Stimulated activated CD8-positive, alpha-beta memory T cell treated with anti-CD3 and anti-CD28 coated beads, Interleukin-4, amount 100 ng/mL, for 1 hour (primary cell): ENCODE measurements at regions not wholly inside any gene's neighbourhood (a gene's known extent, or its start where the extent isn't known, plus 50 kb on each side); places are given as distances from the start of the nearest gene placed in this dataset.
A peak's percentile ranks its signal among the peaks of the same experiment; 100 is the strongest.

Experiments used
- DNase-seq, 2 donors: peaks; one replicate each; pipeline ENCODE4 v3.0.0-alpha.2; 2020; ENCODE audit warnings: low read depth in 2 of 2, low spot score in 1 of 2

DNA sequence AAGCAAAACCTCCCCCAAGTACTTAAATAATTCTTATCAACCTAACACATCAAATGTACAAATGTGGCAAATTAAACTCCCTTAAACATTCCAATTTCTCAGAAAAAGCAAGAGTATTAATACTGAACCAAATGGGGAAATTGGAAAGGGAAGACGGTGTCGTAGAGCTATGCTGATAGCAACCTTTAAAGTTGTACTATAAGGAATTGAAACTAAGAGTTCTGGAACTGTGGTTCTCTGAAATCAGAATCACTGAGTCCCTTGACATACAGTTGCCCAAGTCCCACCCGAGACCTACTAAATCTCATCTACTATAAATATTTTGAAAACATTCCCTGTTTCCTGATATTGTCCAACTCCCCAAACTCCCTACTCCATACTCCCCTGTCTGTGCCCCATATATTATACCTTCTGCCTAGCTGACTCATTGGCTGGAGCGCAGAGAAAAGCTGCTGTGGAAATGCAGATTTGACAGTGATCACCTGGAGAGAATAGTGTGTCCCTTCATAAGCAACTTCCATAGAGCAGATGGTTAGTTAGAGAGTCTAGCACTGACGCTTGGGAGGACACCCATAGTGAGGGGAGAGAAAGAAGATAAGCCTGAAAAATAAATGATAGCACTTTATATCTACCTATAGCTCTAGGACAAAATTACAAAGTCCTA, 51.4 kb upstream of the ITM2B start:
- no peak for DNase-seq

DNA sequence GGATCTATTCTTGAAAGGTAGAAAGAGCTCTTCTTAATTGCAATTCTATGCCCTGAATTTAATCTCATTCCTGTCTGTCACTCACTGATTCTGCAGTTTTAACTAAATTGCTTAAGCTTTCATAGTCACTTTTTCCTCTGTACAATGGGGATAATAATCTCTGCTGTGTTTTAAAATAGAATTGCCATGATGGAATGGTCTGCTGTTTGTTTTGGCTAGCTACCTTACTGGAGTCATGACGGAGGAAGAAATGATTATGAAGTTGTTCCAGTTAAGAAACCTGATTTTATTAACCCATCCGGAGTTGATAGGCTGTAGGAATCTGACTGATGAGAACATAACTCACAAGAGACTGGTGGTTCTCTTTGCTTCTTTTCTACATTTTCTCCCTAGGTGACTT, 54.9 kb upstream of the ITM2B start:
- no peak for DNase-seq

DNA sequence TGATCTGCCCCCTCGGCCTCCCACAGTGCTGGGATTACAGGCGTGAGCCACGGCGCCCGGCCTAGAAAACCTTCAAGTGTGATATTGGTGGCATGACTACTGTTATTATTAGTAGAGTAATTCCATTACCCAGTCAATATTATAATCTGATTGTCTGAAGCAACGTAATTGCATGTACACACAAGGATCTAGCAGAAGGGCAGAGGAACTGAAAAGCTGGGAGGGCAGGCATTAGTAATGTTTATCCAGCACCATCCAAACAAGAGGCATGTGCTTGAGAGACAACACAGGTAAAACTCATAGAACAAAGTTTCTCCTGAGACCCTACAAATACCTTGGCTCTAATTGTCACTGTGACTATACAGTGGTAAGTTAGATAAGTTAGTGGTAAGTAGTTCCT, 56.2 kb upstream of the ITM2B start:
- DNase-seq, result no peak

DNA sequence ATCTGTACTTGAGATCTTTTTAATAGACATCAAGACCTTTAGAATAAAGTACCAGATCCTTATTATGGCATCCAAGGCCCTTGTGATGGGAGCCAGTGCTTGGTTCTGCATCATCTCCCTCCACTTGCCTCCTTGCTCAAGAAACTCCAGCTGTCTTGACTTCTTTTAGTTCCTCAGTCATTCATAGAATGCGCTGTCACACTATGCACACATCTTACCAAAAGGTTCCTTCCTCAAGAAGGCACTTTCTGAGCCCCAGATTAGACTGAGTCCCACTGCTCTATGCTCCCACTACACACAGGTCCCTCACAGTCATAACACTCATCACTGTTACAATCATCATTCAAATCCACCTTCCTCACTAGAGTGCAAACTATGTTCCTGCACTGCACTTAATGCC, 57.8 kb upstream of the ITM2B start:
- DNase-seq, result no peak

DNA sequence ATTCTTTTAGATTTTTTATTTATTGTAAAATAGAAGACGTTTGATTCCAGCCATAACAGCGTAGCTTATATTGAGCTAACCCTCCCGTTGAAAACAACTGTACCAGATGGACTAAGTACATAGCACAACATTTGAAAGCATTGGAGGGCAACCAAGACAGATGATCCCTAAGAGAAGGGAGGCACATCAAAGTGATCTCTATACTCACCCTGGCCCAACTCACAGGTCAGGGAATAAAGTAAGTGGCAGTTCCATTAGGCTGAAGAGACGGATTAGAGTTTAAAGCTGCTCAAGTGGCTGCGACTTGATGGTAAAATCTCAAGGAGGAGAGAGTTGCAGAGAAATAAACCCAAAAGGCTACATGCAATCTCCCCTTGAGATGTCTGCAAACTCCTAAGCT, 65.1 kb upstream of the ITM2B start:
- no peak for DNase-seq

DNA sequence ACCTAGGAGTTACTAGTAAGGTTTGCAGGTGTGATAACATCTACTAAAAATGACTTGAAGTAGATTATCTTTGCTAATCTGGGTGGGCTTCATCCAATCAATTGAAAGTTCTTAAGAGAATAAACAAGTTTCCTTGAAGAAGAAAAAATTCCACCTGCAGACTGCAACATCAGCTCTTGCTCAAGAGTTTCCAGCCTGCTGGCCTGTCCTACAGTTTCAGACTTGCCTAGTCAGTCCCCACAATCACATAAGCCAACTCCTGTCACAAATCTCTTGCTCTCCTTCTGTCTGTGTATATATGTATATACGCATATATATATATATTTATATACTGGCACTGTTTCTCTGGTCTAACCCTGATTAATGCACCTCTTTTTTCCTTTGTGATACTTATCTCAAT, 67.3 kb upstream of the ITM2B start:
- DNase-seq, result no peak

DNA sequence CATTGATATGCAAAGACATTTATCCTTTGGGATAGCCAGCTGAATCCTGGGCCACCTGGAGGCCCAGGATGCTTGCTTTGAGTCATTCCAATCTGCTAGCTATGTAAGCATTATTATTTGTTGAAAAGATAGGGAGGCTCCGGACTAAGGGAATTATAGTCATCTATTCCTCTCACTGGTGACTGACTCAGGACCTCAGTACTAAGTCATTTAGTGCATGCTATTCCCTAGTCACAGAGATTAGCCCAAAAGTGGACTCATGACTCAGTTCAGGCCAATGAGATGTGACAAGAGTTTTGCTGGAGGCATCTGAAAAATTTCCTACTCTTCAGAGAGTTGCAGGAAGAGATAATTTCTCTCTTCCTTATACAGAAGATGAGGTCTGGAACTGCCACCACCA, 67.9 kb upstream of the ITM2B start:
- no peak for DNase-seq

DNA sequence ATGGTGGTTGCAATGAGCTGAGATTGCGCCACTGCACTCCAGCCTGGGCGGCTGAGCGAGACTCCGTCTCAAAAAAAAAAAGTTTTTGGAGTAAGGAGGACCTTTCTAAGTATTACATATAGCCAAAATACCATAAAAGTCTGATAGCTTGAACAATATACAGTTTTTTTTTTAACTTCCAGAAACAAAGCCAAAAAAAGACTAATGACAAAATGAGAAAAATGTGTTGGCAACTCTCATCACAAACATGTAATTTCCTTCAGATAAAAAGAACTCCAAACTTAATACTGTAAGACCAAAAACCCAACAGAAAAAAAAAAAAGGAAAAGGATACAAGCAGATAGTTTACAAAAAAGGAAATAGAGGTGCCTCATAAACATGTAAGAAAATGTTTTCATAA, 68.2 kb upstream of the MED4 start:
- no peak for DNase-seq

DNA sequence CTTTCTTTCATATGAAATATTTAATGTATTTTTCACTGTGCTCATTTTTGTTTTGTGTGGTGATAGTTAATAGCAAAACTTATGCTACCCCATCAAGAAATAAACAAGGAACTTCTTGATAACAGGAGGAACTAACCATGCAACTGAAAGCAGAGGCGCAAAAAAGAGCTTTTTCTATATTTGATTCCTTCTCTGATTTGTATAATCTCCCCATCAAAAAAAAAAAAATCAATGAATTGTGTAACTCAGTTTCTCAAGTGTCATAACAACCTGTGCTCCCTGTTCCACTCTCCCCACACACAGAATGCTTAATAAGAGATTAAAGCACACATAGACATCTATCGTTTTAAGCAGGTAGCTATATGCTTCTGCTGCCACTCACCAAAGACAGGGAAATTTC, 67.3 kb upstream of the MED4 start:
- DNase-seq, result no peak

DNA sequence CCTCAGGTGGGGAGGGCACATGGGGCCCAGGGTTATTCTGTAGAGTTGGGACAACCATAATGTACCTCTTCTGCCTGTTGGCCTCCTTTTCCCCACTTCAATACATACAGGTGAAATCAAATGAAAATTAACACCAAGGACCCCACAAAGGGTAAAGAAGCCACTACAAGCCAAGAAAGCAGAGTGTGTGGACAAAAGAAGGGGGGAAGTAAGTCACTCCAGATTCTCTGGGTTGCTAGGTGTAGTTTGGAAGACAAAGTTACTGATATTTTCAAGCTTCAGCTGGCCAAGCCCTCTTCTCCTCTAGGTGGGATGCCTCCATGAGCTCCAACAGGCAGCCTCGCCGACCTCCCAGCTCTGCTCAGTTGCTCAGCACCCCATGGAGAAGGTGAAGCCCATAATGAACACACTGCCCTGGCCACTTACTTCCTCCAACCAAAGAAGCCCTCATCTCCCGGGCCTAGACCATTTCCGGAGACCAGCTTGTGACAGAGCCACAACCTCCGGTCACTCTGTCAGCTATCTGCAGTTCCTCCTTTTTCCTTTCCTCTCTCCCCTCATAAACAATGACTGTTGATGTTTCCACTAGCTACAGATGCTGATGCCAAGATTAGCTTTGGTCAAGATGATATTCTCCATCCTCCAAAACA, 66.8 kb upstream of the MED4 start:
- DNase-seq, result no peak

DNA sequence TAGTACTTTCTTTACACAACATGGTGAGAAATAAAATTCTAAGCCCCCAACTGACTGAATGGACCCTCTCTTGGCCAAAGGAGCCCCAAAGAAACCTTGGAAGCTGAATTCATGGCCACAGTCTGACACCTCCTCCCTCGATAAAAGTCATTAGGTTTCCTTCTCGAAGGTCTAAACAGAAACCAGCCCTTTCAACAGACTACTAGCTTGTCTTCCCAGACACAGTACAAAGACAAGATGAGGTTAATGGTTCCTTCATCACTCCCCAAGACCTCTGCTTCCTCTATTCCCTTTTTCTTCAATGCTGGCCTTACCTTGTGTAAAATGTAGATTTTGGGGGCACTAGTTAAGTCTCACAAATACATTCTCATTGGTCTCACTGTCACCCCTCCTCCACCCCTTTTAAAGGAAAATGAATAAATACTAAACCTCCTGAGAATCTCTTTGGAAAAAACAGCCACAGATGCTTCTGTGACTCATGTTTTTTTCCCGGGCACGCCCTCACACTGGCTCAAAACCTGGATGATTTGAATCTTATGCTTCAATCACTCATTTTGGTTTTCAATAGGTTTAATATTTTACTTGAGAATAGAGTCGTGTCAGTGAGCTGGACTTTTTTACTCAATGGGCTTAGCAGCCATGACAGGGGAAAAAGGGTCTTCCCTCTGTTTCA, 65.8 kb upstream of the MED4 start:
- no peak for DNase-seq

DNA sequence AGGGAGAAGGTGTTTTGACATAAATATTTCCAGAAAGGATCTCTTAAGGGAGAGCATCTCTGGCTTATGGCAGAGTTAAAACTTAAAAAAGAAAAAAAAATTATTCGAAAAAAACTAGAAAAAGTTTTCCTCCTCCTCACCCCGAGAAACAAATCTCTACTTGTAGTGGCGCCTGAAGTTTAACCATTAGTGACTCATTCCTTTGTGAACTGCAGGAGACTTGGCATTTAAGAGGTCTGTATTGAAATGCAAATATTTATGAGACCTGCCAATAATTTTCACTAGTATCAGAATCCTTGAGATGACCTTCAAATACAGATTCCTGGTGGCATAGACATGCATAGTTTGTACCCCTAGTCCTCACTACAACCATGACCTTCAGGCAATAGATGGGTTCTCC, 64.9 kb upstream of the MED4 start:
- DNase-seq, result no peak

DNA sequence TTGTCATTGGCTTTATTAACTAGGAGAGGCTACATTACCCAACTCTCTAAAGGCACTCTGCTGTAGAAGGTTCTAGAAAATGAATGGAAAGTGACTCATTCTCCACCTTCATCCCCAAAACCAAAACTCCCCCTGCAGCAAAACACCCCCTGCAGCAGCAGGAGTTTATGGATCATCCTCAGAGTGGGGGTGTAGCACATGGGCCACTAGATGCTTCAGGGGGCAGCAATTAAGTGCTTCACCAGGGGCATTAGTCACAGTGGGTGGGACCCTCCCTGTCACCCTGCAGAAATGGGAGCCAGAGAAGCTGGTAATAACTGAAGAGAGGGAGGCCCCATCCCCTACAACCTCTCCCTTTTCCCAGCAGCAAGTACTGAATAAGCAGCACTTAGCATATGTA, 64.5 kb upstream of the MED4 start:
- no peak for DNase-seq

DNA sequence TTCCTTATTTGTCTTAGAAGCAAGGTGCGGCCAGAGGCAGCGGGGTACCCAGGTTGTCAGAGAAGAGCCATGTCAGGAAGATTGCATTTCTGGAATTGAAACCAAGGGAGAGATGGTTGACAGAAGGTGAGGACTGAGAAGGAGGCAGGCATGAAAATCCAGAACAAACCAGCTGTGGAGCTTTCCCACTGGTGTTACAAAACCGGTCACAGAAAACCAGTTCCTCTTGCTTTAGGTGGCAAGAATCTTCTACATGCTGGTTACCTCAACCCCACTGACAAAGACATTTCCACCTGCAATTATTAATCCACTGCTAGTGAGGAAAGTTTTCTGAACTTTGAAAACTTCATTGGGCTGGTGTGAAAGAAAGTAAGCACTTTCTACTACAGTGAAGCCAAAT, 64.0 kb upstream of the MED4 start:
- DNase-seq, result no peak

DNA sequence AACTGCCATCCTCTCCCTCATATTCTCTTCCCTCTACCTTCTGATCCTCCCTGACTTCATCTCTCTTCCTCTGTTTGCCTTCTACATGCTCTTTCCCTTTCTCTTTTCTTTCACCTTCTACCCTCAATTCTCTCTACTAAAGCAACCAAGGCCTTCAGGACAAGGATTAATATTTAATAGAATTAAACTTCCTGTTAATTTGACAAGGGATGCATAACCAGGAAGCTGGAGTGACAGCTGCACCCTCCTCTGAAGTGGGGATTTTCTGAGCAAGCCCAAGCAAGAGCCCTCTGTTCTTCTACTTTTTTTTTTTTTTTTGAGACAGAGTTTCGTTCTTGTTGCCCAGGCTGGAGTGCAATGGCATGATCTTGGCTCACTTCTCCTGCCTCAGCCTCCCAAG, 63.4 kb upstream of the MED4 start:
- no peak for DNase-seq

DNA sequence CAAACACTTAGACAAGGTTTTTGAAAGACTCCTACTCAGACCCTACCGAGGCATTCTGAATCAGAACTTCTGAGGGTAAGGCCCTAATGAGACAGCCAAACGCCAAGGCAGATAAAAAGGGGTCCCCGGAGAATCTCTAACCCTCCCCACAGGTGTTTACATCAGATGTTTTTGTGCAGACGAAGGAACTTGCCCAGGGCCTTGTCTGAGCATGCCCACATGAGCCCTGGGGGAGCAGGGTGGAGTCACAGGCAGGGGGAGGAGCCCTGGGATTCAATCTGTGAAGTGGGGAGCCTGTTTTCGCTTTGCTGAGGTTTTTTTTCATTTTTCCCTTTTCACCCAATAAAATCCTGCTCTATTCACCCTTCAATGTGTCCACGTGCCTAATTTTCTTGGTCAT, 61.6 kb upstream of the MED4 start:
- DNase-seq, result peak; percentile 28 to 51

DNA sequence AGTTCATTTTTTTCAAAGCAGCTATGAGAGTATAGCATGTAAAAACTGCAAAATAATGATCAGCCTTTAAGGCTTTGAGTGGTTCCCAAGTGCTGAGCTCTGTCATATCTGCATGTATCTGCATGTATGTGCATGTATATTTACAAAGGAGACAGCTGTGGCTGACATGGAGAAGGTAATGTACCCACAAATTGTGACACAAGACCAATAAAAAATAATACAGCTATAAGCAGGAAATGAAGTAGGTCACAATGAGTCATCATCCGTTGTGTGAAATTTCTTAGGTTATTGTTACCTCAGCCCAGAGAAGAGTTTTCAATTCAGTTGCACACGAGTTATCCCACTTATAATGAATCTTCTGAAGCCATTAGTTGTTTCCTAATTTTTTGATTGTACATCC, 60.9 kb upstream of the MED4 start:
- DNase-seq, result no peak

DNA sequence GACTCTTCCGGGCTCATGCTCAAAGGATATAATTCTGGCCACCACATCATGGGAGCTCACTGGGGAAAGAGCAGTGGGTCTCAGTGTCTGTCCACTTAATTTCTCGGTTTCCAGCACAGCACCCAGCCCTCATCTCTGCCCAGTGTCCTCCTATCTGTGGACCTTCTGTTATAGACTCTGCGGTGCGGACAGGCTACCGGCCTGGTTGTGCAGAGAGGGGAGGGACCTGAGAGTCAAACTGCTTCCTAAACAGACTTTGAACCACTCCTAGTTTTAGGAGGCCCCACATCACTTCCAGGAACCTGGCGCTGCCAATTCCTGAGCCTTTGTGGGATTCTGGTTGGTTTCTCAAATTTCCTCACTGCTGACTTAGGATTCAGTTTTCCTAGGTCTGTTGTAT, 59.8 kb upstream of the MED4 start:
- no peak for DNase-seq

DNA sequence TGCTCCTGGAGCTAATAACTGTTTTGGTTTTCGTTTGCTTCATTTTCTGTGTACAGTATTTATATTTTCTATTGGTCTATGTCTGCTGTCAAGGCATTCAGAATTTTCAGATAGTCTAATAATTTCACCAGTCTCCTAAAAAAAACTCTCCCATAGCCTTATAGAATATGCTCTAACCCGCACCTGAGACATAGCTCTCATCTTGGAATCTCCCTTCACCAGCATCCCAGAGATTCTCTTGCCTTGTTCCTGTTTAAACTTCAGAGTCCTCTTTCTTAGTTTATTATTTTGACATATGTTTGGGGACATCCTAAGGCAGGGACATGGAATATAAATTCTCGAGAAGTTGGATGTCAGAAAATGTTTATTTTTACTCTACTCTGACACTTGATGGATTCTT, 58.3 kb upstream of the MED4 start:
- DNase-seq, result no peak

DNA sequence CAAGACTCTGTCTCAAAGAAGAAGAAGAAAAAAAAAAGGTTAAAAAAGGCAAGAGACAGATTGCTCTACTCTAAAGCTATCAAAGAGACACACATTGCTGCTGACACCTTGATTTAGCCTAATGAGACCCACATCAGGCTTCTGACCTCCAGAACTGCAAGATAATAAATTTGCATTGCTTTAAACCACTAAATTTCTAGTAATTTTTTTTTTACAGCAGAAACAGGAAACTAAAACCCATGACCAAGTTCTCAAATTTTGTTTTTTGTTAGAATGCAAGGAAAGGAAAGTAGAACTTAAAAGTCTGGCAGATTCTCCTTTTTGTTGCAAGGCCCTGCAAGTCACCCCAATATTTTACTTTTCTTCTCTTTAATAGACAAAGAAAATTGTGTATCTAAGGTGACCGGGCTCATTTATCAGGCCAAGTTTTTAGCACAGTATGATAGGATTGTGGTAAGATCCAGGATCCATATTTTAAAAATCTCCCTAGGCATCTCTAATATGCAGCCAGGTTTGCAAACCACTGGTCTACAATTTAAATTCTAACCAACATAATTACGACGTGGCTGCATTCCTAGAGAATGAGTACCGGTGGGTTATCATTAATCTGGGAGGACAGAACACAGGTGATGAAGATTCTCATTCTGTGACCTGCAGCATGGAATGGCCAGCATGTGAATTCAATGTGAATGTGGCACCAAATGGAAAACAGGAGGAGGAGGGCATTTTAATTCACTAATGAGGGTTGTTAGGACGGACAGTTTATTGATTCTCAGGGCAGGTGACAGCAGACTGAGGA, 56.7 kb upstream of the MED4 start:
- no peak for DNase-seq

DNA sequence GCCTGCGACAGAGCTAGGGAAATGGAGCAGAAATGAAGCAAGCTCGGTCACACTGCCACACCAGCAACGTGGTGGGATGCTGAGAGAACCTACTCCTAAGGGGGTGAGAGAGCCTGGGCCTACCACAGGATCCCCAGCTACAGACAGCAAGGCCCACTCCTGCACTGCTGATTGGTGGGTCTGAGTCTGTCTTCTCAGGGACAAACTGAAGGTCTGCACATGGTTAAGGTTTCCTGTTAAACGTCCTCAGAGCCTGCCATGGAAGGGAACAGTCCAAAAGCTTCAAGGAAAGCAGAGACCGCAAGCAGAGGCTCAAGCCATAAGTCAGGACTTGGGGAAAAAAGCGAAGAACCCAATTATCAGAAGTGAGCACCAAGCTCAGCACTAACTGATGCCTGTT, 53.5 kb upstream of the MED4 start:
- no peak for DNase-seq

DNA sequence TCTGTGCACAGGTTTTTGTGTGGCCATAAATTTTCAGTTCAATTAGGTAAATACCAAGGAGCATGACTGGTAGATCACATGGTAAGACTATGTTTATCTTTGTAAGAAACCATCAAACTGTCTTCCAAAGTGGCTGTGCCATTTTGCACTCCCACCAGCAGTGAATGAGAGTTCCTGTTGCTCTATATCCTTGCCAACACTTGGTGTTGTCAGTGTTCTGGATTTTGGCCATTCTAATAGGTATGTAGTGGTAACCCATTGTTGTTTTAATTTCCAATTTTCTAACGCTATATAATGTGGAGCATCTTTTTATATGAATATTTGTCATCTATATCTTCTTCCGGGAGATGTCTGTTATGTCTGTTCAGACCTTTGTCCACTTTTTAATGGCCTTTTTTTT, 51.7 kb upstream of the MED4 start:
- no peak for DNase-seq
